ENCODE measurements at regions not wholly inside any gene's neighbourhood (a gene's known extent, or its start where the extent isn't known, plus 50 kb on each side); places are given as distances from the start of the nearest gene placed in this dataset.

DNA sequence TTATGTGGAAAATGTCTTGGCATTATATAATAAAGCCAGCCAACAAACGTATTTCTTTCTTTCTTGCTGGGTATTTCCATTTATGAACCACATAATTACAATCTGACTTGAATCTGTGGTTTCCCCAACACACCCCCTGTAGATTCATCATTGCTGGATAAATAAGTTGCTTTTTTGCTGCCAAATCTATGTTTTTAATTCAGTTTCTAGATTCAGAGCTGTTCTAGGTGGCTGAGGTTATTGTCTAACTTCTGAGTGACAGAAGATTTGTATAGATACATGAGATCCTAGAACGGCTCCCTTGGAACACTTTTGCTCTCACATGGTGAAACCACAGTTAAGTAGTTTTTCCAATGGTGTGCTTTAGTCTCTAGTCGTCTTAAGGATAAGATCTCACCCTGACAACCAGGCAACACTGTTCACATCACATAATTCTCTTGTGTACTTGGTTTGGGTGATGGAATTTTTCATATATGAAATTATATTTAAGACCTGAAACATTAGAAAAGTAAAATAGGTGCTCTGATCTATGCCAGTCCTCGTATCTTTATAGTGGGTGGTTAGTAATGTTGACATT, 239.1 kb downstream of the KLF12 start:
- no peak for DNase-seq (ENCODE audit: low read depth)

DNA sequence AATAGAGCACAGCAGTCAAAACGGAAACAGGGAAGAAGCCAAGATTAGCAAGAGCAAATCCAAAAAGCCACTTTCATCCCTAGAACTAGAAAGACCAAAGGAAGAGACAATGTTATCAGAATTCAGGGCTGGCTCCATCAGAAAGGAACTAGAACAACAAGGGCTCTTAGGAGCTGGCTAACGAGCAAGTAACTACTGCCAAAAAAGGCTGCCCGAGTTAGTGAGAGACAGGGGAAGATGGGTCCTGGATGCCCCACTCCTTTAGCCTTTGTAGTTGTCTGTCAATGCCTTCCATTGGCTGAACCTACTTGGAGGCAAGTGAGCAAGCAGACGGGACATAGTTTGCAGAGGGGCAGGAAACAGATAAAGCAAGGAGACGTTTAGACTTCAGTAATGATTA, 240.4 kb downstream of the KLF12 start:
- DNase-seq (ENCODE audit: low read depth) = no peak

DNA sequence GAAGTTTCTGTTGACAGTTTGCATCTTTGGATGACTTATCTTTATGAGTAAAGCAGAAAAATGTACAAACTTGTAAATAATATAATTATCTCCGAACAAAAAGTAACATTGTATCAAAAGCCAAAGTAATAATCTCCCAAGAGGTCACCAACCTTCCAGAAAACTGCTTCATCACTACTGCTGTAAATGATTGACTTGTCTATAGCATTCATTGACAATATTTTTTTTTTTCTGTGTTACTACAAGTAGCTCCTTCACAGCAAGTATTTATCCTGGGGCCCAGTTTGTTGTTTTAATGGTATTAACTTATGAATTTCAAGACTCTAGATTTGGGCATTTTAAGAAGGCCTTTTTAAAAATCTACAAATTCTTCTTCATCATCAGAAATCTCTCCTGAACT, 242.4 kb downstream of the KLF12 start:
- no peak for DNase-seq (ENCODE audit: low read depth)

DNA sequence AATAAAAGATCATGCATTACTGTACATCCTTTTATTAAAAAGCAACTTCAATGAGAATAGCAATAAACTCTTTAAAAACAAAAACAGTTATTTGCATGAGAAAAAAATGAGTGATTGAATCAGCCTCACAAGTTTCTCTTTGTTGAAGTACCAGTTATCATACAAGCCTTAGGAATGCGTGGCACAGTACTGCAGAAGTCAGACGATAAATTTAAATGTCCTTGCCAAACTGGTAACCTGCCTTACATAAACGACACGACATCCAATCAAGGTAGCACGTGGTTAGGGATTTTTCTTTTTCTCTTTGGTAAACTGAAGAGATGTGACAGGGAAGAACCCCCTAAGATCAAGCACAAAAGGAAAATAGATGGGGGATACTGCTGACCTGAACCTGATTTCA, 251.0 kb downstream of the KLF12 start:
- no peak for DNase-seq (ENCODE audit: low read depth)

DNA sequence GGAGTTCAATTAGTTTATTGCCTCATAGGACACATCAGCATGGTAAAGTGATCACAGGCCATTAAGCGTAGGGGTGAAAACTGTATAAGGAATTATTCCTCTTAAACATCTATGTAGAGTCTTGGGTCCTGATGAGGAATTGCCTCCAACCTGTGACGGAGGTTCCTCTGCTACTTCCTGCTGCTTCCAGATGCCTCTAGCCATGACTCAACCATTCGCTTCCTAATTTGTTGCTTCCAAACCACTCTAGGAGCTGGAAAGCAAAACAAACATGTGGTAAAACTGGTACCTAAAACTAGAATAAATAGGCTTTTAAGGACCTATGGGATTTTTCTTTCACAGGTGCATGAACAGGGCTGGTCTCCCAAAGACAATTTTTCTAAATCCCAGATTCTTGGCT, 253.8 kb downstream of the KLF12 start:
- no peak for DNase-seq (ENCODE audit: low read depth)

DNA sequence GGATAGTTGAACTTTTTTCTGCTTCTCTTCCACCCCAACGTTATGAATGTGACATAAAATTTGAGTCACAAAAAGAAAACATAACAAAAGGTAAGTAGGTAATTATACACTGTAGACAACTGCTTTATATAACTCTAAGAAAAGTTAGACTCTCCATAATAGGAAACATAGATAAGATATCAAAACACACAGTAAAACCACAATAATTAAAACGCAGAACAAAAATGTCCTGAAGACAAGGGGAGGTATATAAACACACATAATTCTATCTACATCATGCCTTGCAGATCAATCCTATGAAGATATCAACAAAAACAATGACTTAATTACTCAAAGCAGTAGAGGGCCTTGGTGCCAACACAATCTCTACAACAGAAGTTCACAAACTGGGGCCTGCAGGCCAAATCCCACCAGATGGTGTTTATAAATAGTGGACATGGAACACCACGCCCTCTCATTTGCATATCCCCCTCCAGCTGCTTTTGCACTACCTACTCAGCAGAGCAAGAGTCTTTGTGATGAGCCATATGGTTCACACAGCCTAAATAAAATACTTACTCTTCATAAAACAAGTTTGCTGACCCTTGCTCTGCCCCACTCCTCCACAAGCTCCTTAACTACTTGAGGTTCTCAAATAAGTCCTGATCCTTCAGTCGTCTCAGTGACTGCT, 254.7 kb downstream of the KLF12 start:
- DNase-seq (ENCODE audit: low read depth) = no peak

DNA sequence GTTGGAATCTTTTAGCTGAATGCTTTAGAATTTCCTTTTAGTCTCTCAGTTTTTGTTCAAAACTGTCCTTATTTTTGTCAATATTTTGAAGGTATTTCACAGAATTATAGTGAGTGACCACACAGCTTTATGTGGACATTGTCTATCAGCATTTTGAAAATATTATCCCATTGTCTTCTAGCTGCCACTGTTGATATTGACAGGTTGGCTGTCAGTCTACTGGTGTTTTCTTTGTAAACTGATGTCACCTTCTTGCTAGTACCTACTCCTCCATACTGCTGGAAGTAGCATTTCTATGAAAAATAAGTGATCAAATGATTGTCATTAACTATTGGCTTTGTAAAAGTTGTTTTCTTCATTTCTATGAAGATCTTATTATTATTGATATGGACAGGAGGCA, 256.8 kb downstream of the KLF12 start:
- DNase-seq (ENCODE audit: low read depth) = no peak

DNA sequence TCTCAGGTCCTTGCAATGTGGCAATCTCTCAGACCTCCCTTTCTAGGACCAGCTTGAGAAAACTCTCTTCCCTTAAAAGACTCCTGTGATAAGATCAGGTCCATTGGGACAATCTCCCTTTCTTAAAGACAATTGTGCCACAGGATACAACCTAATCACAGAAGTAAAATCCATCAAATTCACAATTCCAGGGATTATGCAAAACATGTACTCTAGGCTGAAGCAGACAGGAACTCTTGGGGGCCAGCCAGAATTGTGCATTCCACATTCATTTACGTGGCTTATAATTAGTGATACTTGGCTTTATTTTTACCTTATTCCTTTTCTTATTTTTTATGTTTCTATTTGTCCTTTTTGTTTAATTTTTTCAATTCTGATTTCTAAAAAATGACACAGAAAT, 257.9 kb downstream of the KLF12 start:
- no peak for DNase-seq (ENCODE audit: low read depth)

DNA sequence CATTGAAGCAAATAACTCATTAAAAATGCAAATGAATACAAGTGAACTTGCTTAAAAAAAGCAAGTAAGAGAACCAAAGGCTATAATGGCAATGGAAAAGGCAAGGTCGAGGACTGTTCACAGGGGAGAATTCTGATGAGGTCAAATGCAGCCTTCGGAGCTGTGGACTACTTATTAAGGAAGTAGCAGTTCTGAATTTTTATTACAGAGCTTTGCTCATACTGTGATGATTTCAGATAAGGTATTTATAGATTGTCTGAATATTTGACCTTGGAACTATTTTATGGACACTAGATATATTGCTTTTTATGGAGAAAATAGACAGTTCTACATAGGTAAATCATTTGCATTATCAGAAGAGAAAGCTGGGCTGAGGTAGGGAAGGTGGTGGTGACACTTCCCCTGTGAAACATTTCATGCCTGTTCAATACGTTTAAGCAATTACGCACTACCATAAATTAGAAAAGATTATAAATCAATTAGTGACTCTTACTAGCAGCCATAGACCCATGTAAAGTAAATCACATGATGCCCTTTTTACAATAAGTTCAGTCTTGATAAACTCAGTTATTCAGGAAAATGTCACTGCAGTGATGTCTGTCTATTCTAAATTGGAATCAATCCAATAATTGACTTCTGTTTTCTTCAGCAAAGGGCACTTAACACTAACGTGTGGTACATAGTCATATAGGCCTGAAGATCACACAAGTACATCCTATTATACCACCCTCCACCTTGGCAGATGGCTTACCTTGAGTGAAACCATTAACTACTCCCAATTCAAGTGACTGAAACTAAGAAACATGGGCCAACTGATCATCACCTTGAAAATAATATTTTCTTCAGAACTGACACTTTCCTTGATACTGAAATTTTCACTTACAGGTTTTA, 260.0 kb downstream of the KLF12 start:
- no peak for DNase-seq (ENCODE audit: low read depth)

DNA sequence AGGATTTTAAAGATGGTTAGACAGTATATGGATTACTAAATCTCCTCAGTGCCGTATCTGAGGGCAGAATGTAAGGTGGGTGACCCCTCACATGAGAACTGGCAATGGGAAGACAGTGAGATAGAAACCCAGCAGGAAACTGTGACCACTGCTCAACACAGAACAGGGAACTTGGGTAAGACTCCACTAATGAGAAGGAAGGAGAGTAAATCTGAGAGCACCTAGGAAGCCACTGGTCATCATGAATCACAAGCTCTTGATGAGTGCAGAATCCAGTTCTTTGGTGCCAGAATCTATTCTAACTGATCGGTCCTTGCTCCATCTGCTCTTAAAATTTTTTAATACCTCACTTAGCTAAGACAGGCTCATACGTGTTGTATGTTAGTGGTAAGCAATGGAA, 261.8 kb downstream of the KLF12 start:
- DNase-seq (ENCODE audit: low read depth) = no peak

DNA sequence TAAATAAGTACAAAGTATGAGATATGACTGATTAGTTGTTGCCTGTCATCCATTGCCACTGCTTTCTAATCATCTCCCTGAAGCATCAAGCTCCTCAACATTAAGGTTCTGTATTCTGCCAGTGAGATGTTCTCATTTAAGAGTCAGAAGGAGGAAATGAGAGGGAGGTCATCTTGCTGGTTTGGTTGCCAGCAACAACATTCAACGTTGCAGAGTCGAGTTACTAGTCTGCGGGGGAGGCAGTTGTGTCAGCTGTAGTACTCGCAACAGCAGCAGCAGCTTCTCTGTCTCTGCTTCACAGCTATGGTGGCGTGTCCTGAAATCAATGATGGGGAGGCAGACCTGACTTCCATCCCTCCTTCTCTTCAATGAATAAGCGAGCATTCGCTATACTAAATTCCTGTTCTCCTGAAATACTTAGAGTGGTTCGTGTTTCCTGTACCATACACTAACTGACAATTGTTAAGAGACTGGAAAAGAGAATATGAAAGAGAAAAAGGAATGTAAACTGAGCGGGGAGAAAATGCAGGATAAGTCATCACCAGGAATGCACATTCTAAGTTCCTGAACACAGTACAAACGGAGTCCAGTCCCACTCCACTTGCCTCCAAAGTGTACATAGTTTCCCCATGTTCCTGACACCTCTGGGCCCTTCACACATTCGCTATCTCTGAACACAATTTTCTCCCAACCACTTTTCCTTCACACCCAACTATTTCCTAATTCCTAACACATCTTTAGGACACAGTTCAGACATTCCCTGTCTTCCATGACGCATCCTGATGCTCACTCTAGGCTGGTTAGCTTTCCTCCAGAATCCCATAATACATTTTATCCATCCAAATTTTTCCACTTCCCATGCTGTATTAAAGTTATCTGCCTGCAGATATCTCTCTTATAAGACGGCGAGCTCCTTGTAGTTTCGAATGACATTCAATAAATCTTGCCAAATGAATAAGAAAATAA, 263.0 kb downstream of the KLF12 start:
- no peak for DNase-seq (ENCODE audit: low read depth)

DNA sequence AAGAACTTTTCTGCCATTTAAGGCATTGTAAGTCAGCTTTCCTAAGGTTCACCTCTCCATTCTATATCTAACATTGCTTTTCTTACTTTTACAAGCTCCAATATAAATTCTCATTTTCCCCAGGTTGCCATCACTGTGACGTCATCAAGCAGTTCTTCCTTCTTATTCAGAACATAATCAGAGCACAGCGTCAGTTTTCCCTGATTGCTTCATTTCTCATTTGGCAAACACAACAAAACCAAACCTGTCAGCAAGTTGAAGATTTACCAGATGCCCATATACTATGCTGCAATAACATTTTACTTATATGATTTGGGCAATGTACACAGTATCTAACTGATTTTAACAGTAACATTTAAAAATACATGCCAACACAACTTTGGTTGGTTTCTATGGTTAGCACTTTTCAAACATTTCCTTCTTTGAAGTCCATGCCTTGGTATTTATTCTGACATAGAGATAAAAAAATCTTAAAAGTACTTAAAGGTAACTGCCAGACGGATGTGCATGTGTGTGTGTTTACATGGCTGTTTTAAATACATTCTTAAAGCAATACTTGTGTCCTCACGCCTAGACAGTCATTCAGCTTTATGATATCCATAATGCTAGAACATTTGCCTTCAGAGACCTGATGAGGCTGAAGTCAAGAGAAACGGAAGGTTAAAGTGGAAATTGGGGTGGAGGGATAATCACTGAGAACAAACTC, 264.0 kb downstream of the KLF12 start:
- DNase-seq (ENCODE audit: low read depth) = no peak

DNA sequence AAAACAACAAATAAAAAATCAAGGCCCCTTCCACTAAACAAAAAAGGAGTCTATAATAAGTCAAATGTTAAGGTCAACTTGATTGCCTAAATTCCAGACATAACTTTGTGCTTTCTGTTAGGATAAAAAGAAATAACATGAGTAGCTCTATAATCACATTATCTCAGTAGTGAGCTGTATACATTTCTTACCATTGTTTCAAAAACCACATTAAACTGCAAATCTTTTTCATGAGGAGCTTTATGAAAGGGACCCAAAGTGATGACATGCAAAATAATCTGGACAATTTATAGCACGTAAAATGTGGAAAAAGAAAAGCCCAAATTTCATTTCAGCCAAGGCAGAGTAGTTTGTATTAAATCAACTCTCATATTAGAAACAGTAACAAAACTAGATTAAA, 269.2 kb downstream of the KLF12 start:
- DNase-seq (ENCODE audit: low read depth) = no peak

DNA sequence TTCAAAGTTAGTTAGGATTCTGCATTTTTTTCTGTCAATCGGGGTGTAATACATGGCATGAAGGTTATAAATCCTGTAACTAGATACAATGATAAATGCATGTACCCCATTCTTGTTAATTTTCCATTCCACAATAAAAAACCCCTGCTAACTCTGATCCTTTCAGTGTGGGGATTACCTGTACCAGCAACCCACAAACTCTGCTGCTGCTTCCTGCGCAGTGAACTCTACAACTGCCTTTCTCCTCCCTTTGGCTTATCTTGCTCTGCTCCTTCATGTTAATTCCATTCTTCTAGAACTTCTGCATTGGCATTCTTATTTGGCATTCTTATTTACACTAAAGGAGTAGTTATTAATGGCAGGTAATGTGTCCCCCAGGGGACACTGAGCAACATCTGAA, 273.1 kb downstream of the KLF12 start:
- DNase-seq (ENCODE audit: low read depth) = no peak

DNA sequence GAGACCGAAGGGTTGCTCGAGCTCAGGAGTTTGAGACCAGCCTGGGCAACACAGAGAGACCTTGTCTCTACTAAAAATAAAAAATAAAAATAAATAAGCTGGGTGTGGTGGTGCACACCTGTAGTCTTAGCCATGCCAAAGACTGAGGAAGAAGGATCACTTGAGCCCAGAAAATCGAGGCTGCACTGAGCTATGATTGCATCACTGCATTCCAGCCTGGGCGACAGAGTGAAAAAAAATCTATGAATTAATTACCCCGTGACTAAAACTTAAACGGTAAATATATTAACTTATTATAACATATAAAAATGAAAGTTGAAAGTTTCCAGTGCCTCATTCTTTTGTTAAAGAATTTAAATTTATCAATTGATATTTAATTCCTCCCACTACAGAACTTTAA, 273.7 kb downstream of the KLF12 start:
- DNase-seq (ENCODE audit: low read depth) = no peak

DNA sequence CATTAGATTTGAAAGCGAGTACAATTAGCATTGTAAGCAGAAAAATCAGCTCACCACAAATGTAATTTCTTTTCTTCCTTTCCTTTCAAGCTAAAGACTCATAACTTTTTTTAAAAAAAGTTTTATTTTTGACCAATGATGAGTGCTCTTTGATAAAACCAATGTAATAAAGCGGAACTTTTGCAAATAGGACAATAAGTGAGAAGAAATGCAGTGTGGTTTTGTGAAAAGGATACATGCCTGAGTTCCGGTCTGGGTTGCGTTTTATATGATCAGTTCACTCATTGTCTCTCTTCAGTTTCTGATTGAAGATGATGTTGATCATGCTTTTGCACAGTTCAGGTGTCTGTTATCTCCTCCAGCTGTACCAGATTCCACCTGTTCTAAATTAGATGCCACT, 274.4 kb downstream of the KLF12 start:
- no peak for DNase-seq (ENCODE audit: low read depth)

DNA sequence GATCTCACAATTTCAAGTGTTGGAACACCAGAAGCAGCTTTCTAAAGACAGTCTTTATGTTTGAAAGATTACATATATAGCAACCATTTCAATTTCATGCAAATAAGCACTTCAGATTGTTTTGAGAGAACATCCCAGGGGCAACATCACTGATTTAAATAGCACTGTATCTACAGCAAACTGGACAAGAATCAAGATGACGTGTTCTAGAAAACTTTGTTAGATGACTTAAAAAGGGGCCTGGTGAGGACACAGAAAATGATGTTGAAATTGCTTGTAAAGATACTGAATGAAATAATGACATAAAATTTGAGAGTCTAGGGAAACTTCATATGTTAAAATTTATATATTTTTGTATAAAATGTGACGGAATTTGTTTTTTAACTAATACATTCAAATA, 277.1 kb downstream of the KLF12 start:
- no peak for DNase-seq (ENCODE audit: low read depth)

DNA sequence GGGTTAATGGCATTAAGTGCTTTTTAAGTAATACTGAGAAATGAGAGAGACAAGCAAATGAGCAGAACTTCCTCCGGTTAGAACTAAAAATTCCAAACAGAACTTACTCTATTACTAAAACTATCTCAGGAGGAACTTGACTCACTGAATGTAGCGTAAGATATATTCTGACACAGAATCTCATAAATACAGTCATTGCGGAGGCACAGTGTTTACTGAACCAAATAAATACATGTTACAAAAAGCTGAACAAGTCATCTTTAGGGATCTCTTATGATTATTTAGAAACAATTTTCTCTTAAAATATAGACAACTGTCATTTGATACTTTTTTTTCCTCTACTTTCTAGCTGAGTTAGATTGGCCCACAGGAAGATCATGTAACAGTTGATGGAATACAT, 283.1 kb downstream of the KLF12 start:
- DNase-seq (ENCODE audit: low read depth) = no peak

DNA sequence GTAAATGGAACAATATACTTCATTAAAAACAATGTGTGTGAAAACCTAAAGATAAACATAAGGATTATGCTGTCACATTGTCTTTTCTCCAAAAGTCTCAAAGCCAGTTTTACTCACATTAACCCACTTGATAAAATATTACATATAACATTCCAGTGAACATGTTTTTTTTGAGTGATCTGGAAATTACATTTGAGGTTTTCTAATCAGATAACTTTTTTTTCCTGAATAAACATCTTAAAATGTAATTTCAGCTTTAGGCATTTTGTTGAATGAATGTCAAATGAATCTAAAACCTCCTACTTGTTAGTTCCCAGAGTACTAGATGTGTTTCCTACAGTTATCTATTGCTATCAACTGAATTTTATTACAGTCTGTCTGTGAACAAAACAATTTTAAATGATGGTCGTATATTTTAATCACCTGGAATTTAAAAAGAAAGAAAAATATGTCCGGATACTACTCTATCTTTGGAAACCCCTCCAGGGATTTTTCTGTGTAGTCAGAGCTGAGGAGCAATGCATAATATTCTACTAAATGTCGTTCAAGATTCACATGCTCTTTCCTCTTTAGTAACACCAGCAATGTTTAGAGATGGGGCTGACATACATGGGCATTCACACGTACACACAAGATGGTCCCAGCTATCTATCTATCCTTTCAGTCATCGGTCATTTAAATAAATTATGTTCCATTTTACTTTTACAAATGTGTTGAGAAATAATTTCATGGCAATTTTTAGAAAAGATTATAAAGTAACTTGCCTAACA, 283.9 kb downstream of the KLF12 start:
- DNase-seq (ENCODE audit: low read depth) = no peak

DNA sequence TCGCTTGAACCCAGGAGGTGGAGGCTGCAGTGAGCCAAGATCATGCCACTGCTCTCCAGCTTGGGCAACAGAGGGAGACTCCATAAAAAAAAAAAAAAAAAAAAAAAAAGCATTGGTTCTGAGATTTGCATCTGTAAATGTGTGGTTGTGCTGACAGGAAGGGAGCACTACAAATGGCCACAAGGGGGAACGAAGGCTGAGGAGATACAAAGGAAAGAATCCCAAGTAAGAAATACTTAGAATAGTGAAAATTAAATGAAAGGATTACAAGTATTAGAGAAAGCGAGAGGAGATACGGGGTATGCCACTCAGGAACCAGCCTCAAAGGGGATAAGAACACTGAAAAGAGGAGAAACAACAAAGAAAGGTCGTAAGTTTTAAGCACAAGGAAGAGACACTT, 284.9 kb downstream of the KLF12 start:
- no peak for DNase-seq (ENCODE audit: low read depth)

DNA sequence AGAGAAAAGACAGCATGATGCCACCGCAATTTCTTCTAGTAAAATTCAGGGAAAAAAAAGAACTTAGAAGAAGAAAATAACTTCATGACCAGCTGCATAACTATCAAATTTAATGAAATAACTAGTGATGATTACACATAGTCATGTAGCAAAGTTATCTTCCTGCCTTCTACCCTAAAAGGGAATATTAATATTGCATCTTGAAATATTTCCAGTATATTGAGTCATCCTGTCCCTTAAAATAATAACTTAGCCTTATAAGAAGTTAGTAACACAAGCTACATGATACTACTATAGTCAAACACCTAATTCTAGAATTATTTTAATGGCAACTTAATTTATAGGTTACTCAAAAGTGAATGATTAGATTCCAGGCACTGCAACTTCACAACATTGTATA, 289.2 kb downstream of the KLF12 start:
- no peak for DNase-seq (ENCODE audit: low read depth)

Measured in stimulated activated CD4-positive, alpha-beta T cell treated with anti-CD3 and anti-CD28 coated beads, Interleukin-2, amount 100 ng/mL, for 4 hours (primary cell).